Neural progenitor cell (in vitro differentiated cells): ENCODE measurements at regions not wholly inside any gene's neighbourhood (a gene's known extent, or its start where the extent isn't known, plus 50 kb on each side); places are given as distances from the start of the nearest gene placed in this dataset.

Experiments used
- EZH2 ChIP-seq: fragments of 200-600 bp; sonication (generic); IDR thresholded peaks from 2 replicates; pipeline ENCODE4 v1.6.1; 2017; ENCODE audit warnings: antibody characterized with exemption, mild to moderate bottlenecking, moderate library complexity
- EZH2phosphoT487 ChIP-seq: fragments of 200-600 bp; sonication (generic); IDR thresholded peaks from 2 replicates; pipeline ENCODE4 v1.6.1; 2017; ENCODE audit warnings: antibody characterized with exemption
- TF ChIP-seq, protein P1 (sequence below): fragments of 200-600 bp; sonication (generic); IDR thresholded peaks from 2 replicates; pipeline ENCODE4 v1.5.1; 2017; ENCODE audit warnings: antibody characterized with exemption, mild to moderate bottlenecking

DNA sequence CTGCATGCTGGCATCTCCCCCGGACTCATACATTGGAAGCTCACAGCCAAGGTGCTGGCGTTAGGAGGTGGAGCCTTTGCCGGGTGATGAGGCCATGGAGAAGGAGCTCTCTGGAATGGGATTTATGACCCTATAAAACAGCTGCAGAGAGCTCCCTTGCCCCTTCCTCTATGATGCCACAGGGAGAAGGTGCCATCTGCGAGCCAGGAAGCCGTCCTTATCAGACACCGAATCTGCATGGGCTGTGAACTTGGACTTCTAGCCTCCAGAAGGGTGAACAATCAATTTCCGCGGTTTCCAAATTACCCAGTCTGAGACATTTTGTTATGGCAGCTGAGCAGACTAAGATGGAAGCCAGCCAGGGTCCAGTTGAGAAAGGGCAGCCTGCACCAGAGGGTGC, 381.2 kb upstream of the IRX1 start:
- TF ChIP-seq, protein P1, sequence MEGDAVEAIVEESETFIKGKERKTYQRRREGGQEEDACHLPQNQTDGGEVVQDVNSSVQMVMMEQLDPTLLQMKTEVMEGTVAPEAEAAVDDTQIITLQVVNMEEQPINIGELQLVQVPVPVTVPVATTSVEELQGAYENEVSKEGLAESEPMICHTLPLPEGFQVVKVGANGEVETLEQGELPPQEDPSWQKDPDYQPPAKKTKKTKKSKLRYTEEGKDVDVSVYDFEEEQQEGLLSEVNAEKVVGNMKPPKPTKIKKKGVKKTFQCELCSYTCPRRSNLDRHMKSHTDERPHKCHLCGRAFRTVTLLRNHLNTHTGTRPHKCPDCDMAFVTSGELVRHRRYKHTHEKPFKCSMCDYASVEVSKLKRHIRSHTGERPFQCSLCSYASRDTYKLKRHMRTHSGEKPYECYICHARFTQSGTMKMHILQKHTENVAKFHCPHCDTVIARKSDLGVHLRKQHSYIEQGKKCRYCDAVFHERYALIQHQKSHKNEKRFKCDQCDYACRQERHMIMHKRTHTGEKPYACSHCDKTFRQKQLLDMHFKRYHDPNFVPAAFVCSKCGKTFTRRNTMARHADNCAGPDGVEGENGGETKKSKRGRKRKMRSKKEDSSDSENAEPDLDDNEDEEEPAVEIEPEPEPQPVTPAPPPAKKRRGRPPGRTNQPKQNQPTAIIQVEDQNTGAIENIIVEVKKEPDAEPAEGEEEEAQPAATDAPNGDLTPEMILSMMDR: no peak
- TF ChIP-seq EZH2 (no peak), EZH2phosphoT487 (no peak)
